Astrocyte (in vitro differentiated cells and primary cell): ENCODE measurements at regions not wholly inside any gene's neighbourhood (a gene's known extent, or its start where the extent isn't known, plus 50 kb on each side); places are given as distances from the start of the nearest gene placed in this dataset.

Experiments
- DNase-seq: peaks from one replicate; pipeline ENCODE4 v3.0.0-alpha.2; 2010; ENCODE audit warnings: low read depth
- FAIRE-seq: peaks from 2 replicates; lab custom pipeline; 2011; peaks lifted over from hg19 to GRCh38; lab: Jason Lieb, UNC
- H2AFZ ChIP-seq: 2 replicates; pipeline ENCODE4 v1.6.0; 2012; ENCODE audit warnings: low read depth, low read length, inconsistent platforms
- H3K27ac ChIP-seq: 2 replicates; pipeline ENCODE4 v1.5.1; 2011; ENCODE audit warnings: low read depth, low read length, inconsistent platforms
- H3K27me3 ChIP-seq: 2 replicates; pipeline ENCODE4 v1.6.0; 2011; ENCODE audit warnings: low read length, inconsistent platforms; ENCODE audit not compliant: insufficient read depth
- H3K36me3 ChIP-seq: 2 replicates; pipeline ENCODE4 v1.5.1; 2011; ENCODE audit warnings: low read length, inconsistent platforms; ENCODE audit not compliant: insufficient read depth
- H3K4me1 ChIP-seq: 2 replicates; pipeline ENCODE4 v1.5.1; 2011; ENCODE audit warnings: low read length, inconsistent platforms; ENCODE audit not compliant: insufficient read depth
- H3K4me2 ChIP-seq: 2 replicates; pipeline ENCODE4 v1.6.0; 2012; ENCODE audit warnings: low read length, inconsistent platforms
- H3K4me3 ChIP-seq: 2 replicates; pipeline ENCODE4 v1.5.1; 2011; ENCODE audit warnings: low read depth, mild to moderate bottlenecking, low read length, inconsistent platforms; ENCODE audit not compliant: insufficient read depth
- H3K79me2 ChIP-seq: 2 replicates; pipeline ENCODE4 v1.6.0; 2012; ENCODE audit warnings: mild to moderate bottlenecking, low read length, inconsistent platforms; ENCODE audit not compliant: insufficient read depth
- H3K9ac ChIP-seq: 2 replicates; pipeline ENCODE4 v1.6.0; 2012; ENCODE audit warnings: mild to moderate bottlenecking, low read length, inconsistent platforms
- H3K9me3 ChIP-seq: 2 replicates; pipeline ENCODE4 v1.5.1; 2012; ENCODE audit warnings: low read depth, mild to moderate bottlenecking, low read length, inconsistent platforms; ENCODE audit not compliant: insufficient read depth
- H4K20me1 ChIP-seq: 2 replicates; pipeline ENCODE4 v1.6.0; 2012; ENCODE audit warnings: low read length, inconsistent platforms; ENCODE audit not compliant: insufficient read depth
- H3K27ac Mint-ChIP-seq: one replicate; pipeline ENCODE4 v1.8.0; 2021; ENCODE audit warnings: mild to moderate bottlenecking, mixed read lengths; ENCODE audit not compliant: unreplicated experiment
- H3K27me3 Mint-ChIP-seq: one replicate; pipeline ENCODE4 v1.8.0; 2021; ENCODE audit warnings: low read depth, mixed read lengths; ENCODE audit not compliant: unreplicated experiment
- H3K36me3 Mint-ChIP-seq: one replicate; pipeline ENCODE4 v1.8.0; 2021; ENCODE audit warnings: low read depth, mixed read lengths; ENCODE audit not compliant: unreplicated experiment
- H3K4me1 Mint-ChIP-seq: one replicate; pipeline ENCODE4 v1.8.0; 2021; ENCODE audit warnings: low read depth, mixed read lengths; ENCODE audit not compliant: unreplicated experiment
- H3K4me3 Mint-ChIP-seq: one replicate; pipeline ENCODE4 v1.8.0; 2021; ENCODE audit warnings: mild to moderate bottlenecking, moderate library complexity, mixed read lengths; ENCODE audit not compliant: unreplicated experiment
- H3K9me3 Mint-ChIP-seq: one replicate; pipeline ENCODE4 v1.8.0; 2021; ENCODE audit warnings: mild to moderate bottlenecking, mixed read lengths; ENCODE audit not compliant: unreplicated experiment
- EZH2 ChIP-seq: IDR thresholded peaks from 2 replicates; pipeline ENCODE4 v1.6.1; 2012; ENCODE audit warnings: mild to moderate bottlenecking, low read length, inconsistent platforms; ENCODE audit not compliant: insufficient read depth
- TF ChIP-seq, protein P1 (sequence below): IDR thresholded peaks from 2 replicates; pipeline ENCODE4 v1.5.1; 2011; ENCODE audit warnings: low read depth, mild to moderate bottlenecking, inconsistent platforms, low read length, moderate library complexity; ENCODE audit not compliant: insufficient read depth

DNA sequence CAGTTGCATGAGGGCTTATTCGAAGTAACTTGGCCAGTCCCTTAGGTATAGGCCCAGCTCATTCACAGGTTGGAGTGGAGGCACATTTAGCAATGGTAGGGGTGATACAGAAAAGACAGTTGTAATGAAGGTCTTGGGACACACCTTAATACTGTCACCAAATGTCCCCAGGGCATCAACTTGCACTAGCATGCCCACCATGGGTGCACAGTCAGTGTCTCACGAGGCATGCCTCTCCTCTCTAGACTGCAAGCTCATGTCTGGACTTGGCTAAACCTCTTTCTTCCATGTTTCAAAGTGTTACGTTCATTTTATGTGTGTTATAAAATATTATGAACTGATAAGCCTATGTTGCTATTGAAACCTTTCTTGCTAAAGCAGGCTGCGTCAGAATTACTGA is 124.0 kb upstream of the ECI2 start:
- Mint-ChIP-seq H3K4me3 (no peak overlapping the region), H3K9me3 (peaks cover 2% of the 10 kb centered on the region), H3K4me1 (peaks cover 14% of the 10 kb centered on the region), H3K27me3 (peaks cover 3% of the 10 kb centered on the region), H3K36me3 (no peaks in the 10 kb centered on the region), H3K27ac (no peak overlapping the region)
- no peaks in the 10 kb centered on the region for H4K20me1 ChIP-seq
- H2AFZ ChIP-seq = no peak overlapping the region
- no peak overlapping the region for H3K9ac ChIP-seq
- H3K79me2 ChIP-seq = no peaks in the 10 kb centered on the region
- H3K4me3 ChIP-seq = no peak overlapping the region
- FAIRE-seq (no peak), DNase-seq (no peak)
- no peaks in the 10 kb centered on the region for H3K36me3 ChIP-seq
- no peak for TF ChIP-seq EZH2
- TF ChIP-seq, protein P1, sequence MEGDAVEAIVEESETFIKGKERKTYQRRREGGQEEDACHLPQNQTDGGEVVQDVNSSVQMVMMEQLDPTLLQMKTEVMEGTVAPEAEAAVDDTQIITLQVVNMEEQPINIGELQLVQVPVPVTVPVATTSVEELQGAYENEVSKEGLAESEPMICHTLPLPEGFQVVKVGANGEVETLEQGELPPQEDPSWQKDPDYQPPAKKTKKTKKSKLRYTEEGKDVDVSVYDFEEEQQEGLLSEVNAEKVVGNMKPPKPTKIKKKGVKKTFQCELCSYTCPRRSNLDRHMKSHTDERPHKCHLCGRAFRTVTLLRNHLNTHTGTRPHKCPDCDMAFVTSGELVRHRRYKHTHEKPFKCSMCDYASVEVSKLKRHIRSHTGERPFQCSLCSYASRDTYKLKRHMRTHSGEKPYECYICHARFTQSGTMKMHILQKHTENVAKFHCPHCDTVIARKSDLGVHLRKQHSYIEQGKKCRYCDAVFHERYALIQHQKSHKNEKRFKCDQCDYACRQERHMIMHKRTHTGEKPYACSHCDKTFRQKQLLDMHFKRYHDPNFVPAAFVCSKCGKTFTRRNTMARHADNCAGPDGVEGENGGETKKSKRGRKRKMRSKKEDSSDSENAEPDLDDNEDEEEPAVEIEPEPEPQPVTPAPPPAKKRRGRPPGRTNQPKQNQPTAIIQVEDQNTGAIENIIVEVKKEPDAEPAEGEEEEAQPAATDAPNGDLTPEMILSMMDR = no peak
- no peaks in the 10 kb centered on the region for H3K9me3 ChIP-seq
- no peak overlapping the region for H3K27ac ChIP-seq
- no peaks in the 10 kb centered on the region for H3K4me1 ChIP-seq
- no peaks in the 10 kb centered on the region for H3K27me3 ChIP-seq
- no peak overlapping the region for H3K4me2 ChIP-seq

DNA sequence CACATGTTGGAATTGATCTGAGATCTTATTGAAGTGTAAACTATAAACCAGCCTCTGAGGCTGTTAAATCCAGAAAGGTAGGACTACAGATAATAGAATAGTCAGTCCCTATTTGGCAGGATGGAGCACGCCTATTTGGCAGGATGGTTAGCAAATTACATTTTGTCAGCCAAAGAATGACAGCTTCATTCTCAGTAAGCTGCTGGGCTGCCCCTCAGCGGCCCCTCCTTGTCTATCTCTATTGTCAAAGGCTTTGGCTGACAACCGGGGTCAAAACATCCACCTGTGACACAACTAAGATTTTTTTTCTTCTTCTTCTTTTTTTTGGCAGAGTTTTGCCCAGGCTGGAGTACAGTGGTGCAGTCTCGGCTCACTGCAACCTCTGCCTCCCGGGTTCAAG is 123.4 kb upstream of the ECI2 start:
- H3K27me3 ChIP-seq = no peaks in the 10 kb centered on the region
- Mint-ChIP-seq H3K36me3 (no peaks in the 10 kb centered on the region), H3K4me1 (peaks cover 14% of the 10 kb centered on the region), H3K4me3 (no peak overlapping the region), H3K27me3 (peaks cover 3% of the 10 kb centered on the region), H3K9me3 (peaks cover 2% of the 10 kb centered on the region), H3K27ac (no peak overlapping the region)
- H3K4me1 ChIP-seq = peaks cover 5% of the 10 kb centered on the region
- no peaks in the 10 kb centered on the region for H4K20me1 ChIP-seq
- H2AFZ ChIP-seq = no peak overlapping the region
- H3K79me2 ChIP-seq = no peaks in the 10 kb centered on the region
- TF ChIP-seq EZH2 = no peak
- TF ChIP-seq, protein P1 = no peak
- H3K9me3 ChIP-seq = no peaks in the 10 kb centered on the region
- H3K36me3 ChIP-seq = no peaks in the 10 kb centered on the region
- no peak overlapping the region for H3K4me3 ChIP-seq
- FAIRE-seq (no peak), DNase-seq (no peak)
- H3K27ac ChIP-seq = no peak overlapping the region
- H3K4me2 ChIP-seq = no peak overlapping the region
- H3K9ac ChIP-seq = no peak overlapping the region

DNA sequence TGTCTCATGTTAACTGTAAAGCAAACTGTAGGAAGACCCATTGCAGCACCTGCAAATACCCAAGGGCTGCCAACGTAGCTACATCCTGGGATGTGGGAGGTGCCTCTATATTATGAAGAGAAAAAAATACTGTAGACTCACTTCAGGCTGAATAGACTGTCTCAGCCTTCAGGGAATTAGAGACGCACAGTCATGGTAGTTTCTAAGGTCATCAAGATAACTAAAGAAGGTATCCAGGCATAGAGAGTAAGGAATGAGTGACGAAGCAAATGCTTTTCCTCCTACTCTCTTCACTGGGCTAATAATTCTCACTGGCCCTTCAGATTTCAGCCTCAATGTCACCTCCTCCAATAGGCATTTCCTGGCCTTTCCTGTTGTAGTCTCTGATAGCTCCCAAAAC is 121.6 kb upstream of the ECI2 start:
- Histone ChIP-seq H3K4me1 (peaks cover 8% of the 10 kb centered on the region), H3K4me2 (no peak overlapping the region), H4K20me1 (no peaks in the 10 kb centered on the region), H3K9ac (no peak overlapping the region), H3K36me3 (no peaks in the 10 kb centered on the region), H3K27me3 (no peaks in the 10 kb centered on the region), H3K4me3 (no peak overlapping the region), H2AFZ (no peak overlapping the region), H3K9me3 (no peaks in the 10 kb centered on the region), H3K27ac (no peak overlapping the region), H3K79me2 (no peaks in the 10 kb centered on the region)
- no peak for FAIRE-seq
- H3K27me3 Mint-ChIP-seq = peaks cover 3% of the 10 kb centered on the region
- peak overlapping the region; percentile 37 for H3K27ac Mint-ChIP-seq
- TF ChIP-seq, protein P1 = no peak
- TF ChIP-seq EZH2 = no peak
- H3K36me3 Mint-ChIP-seq = no peaks in the 10 kb centered on the region
- H3K4me3 Mint-ChIP-seq = no peak overlapping the region
- peaks cover 2% of the 10 kb centered on the region for H3K9me3 Mint-ChIP-seq
- DNase-seq = peak; percentile 59
- peaks cover 16% of the 10 kb centered on the region for H3K4me1 Mint-ChIP-seq
